Large intestine (tissue), 3 donors: ENCODE measurements at regions not wholly inside any gene's neighbourhood (a gene's known extent, or its start where the extent isn't known, plus 50 kb on each side); places are given as distances from the start of the nearest gene placed in this dataset.

ENCODE experiments used
- DNase-seq, 2 donors: peaks; one replicate each; pipeline versions ENCODE4 v3.0.0 to v3.0.0-alpha.2; 2013
- H3K27ac ChIP-seq: one replicate; pipeline ENCODE4 v1.5.1; 2013; ENCODE audit warnings: low read length
- H3K27me3 ChIP-seq: 2 replicates; pipeline ENCODE4 v1.6.1; 2013; ENCODE audit warnings: low read length; ENCODE audit not compliant: control insufficient read depth, insufficient read depth
- H3K36me3 ChIP-seq: 2 replicates; pipeline ENCODE4 v1.6.1; 2013; ENCODE audit warnings: low read length; ENCODE audit not compliant: control insufficient read depth, insufficient read depth
- H3K4me1 ChIP-seq: one replicate; pipeline ENCODE4 v1.6.1; 2013; ENCODE audit warnings: low read length; ENCODE audit not compliant: control insufficient read depth, insufficient read depth
- H3K4me3 ChIP-seq: one replicate; pipeline ENCODE4 v1.5.1; 2013; ENCODE audit warnings: low read length
- H3K9me3 ChIP-seq: one replicate; pipeline ENCODE4 v1.6.1; 2013; ENCODE audit warnings: mild to moderate bottlenecking, low read depth, low read length, moderate library complexity; ENCODE audit not compliant: control insufficient read depth
- WGBS: methylation state at CpG from one replicate; pipeline ENCODE4 v1.1.5; 2013; ENCODE audit warnings: low lambda C conversion rate; ENCODE audit not compliant: insufficient coverage; 5-methylcytosine and 5-hydroxymethylcytosine counted together

DNA sequence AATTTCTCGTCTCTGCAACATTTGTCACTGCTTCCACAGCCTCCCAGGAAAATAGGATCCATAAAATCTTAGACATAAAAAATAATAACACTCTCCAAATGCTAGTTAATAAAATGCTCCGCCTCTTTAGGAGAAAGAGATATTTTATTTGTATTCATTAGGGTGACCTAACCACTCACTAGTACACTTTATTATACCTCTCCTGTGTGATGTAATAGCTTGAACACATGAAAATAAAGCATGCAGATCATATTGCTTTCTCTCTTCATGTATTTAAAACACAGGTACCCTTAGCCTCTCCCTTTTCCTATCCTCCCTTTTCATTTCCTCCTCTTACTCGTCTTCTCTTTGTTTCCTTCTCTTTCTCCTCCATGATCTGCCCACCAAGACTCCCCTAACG is 694.2 kb downstream of the EPHA4 start:
- Histone ChIP-seq H3K9me3 (no peaks in the 10 kb centered on the region), H3K4me1 (no peaks in the 10 kb centered on the region), H3K36me3 (no peaks in the 10 kb centered on the region)

DNA sequence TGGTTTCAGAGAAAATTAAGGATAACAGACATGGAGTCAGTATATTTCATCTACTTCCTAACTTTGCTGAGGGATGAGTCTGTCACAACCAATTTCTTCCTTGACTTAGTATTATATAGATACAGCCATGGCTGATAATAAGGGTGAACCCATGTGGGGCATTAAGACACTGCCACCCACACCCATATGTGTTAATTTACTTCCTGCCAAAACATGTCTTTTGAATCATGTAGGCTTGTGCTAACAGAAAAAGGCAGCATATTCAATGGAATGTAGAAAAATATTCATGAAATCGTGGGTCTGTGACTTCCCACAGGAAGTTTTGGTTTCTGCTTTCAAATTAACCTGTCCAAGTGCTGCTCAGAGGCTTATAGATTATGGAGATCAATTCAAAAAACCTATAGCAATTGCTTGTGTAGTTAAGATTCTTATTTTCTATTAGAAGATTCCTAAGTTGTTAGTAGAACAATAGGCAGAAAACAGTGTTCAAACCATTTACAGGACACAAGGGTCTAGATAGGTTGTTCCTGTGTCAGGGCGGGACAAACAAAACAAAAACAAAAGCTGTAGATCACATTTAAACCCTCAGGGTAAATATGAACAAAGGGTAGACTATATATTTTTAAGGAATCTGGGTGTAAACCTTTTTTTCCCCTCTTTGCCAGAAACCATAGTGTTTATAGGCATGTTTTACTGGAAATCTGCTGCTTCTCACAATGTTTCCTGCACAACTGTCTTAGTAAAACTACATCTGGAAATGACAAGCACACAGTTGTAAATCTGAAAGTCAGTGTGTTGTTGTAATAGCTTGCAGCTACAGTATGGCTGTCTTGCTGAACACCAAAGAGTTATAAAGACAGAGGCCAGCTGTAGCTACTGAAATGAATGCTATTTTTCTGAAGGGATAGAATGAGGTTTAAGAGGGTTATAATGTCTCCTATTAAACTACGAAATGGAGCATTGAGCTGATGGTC is 691.2 kb downstream of the EPHA4 start:
- H3K36me3 ChIP-seq, result no peaks in the 10 kb centered on the region
- no peak overlapping the region for H3K27ac ChIP-seq
- 90% methylated on average over 2 of the region's 3 CpGs for WGBS
- DNase-seq, result no peak
- H3K9me3 ChIP-seq, result no peaks in the 10 kb centered on the region
- H3K4me3 ChIP-seq, result no peak overlapping the region
- no peaks in the 10 kb centered on the region for H3K27me3 ChIP-seq
- no peaks in the 10 kb centered on the region for H3K4me1 ChIP-seq

More for the DNA sequence above, 694.2 kb downstream of the EPHA4 start:
- 85% methylated on average over 3 of the region's 4 CpGs for WGBS
- DNase-seq, result no peak
- no peak overlapping the region for H3K27ac ChIP-seq
- H3K27me3 ChIP-seq, result no peaks in the 10 kb centered on the region
- no peak overlapping the region for H3K4me3 ChIP-seq

DNA sequence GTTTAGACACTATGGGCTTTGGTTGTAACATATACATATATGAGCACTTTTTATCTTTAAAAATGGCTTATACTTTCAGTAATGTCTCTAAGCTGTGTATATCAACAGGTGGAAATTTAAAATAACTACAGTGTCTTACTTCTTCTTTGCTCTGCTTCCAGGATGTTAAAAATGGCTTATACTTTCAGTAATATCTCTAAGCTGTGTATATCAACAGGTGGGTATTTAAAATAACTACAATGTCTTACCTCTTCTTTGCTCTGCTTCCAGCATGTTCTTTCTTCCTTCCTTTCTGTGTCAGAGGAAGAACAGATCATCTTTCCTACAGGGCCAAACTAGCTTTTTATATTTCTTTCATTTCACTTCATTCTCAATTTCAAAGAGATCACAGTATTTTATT is 689.6 kb downstream of the EPHA4 start:
- H3K27ac ChIP-seq, result no peak overlapping the region
- no peaks in the 10 kb centered on the region for H3K9me3 ChIP-seq
- no peaks in the 10 kb centered on the region for H3K4me1 ChIP-seq
- H3K4me3 ChIP-seq, result no peak overlapping the region
- H3K27me3 ChIP-seq, result no peaks in the 10 kb centered on the region
- no peaks in the 10 kb centered on the region for H3K36me3 ChIP-seq
- DNase-seq, result no peak

- no peak for DNase-seq
- H3K4me1 ChIP-seq, result no peaks in the 10 kb centered on the region
- H3K27ac ChIP-seq, result no peak overlapping the region
- no peaks in the 10 kb centered on the region for H3K36me3 ChIP-seq
- 93% methylated on average over 3 of the region's 4 CpGs for WGBS
- H3K4me3 ChIP-seq, result no peak overlapping the region
- H3K27me3 ChIP-seq, result no peaks in the 10 kb centered on the region
- no peaks in the 10 kb centered on the region for H3K9me3 ChIP-seq
Observed at GRCh38 chr2:220885593-220885992, 686.5 kb downstream of the EPHA4 start.

DNA sequence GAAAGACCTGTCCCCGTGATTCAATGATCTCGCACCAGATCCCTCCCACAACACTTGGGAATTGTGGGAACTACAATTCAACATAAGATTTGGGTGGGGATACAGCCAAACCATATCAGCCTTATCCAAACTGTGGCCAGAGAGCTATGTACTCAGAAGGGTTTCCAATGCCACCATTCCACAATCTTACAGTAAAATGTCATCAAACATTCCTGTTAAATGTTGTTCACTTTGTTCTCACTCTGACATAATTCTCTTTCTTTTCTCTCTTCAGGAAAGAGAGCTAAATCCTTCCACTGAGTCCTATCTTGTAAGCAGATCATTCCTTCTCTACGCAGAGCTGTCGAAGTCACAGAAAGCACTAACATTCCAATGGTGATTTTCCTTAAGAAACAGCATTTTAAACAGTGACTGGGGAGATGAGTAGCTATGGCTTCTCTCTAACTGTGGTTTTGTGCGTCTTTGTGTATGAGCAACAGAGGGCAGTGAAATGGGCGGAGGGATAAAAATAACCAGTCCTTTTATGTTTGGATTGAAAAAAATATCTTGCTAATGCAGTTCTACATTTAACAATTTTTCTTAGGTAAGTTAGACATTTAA is 684.7 kb downstream of the EPHA4 start:
- Histone ChIP-seq H3K9me3 (no peaks in the 10 kb centered on the region), H3K4me3 (no peak overlapping the region), H3K36me3 (no peaks in the 10 kb centered on the region), H3K27me3 (no peaks in the 10 kb centered on the region), H3K27ac (no peak overlapping the region), H3K4me1 (no peaks in the 10 kb centered on the region)
- WGBS, result no CpG with 5 or more reads among the region's 6 CpGs
- DNase-seq, result no peak

- H3K27ac ChIP-seq, result no peak overlapping the region
- H3K27me3 ChIP-seq, result no peaks in the 10 kb centered on the region
- no peaks in the 10 kb centered on the region for H3K36me3 ChIP-seq
- H3K4me3 ChIP-seq, result no peak overlapping the region
- no peak for DNase-seq
- 50% methylated on average over 6 of the region's 6 CpGs for WGBS
- no peaks in the 10 kb centered on the region for H3K4me1 ChIP-seq
- H3K9me3 ChIP-seq, result no peaks in the 10 kb centered on the region
Observed at GRCh38 chr2:220887876-220888275, 684.2 kb downstream of the EPHA4 start.

- no peaks in the 10 kb centered on the region for H3K4me1 ChIP-seq
- 89% methylated on average over 3 of the region's 3 CpGs for WGBS
- DNase-seq, result no peak
Observed at GRCh38 chr2:220890931-220891330, 681.2 kb downstream of the EPHA4 start.

DNA sequence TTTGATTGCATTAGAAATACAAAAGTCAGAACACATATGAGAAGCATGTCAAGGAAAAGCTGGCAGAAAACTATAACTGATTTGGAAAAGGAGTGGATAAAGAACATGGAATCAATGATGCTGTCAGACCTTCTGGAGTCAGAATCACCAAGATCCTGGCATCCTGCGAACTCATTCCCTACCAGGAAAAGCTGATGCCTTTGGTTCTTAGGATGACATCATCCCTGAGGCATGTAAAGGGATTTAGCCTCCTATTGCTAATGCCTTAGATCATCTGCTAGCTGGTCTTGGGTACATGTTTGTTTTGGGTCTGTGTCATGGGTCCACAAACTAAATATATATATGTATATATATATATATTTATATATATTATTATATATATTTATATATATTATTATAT is 680.7 kb downstream of the EPHA4 start:
- H3K27me3 ChIP-seq, result no peaks in the 10 kb centered on the region
- no CpG with 5 or more reads among the region's 1 CpG for WGBS
- no peak overlapping the region for H3K27ac ChIP-seq
- H3K9me3 ChIP-seq, result no peaks in the 10 kb centered on the region
- DNase-seq, result no peak
- no peaks in the 10 kb centered on the region for H3K4me1 ChIP-seq
- H3K4me3 ChIP-seq, result no peak overlapping the region
- no peaks in the 10 kb centered on the region for H3K36me3 ChIP-seq

More at GRCh38 chr2:220890931-220891330, 681.2 kb downstream of the EPHA4 start:
- H3K36me3 ChIP-seq, result no peaks in the 10 kb centered on the region
- H3K4me3 ChIP-seq, result no peak overlapping the region
- H3K27me3 ChIP-seq, result no peaks in the 10 kb centered on the region
- H3K9me3 ChIP-seq, result no peaks in the 10 kb centered on the region
- H3K27ac ChIP-seq, result no peak overlapping the region

- no peaks in the 10 kb centered on the region for H3K9me3 ChIP-seq
- no peaks in the 10 kb centered on the region for H3K36me3 ChIP-seq
- WGBS, result 89% methylated on average over 2 of the region's 5 CpGs
- H3K4me3 ChIP-seq, result no peak overlapping the region
- no peak overlapping the region for H3K27ac ChIP-seq
- H3K4me1 ChIP-seq, result no peaks in the 10 kb centered on the region
- no peaks in the 10 kb centered on the region for H3K27me3 ChIP-seq
- DNase-seq, result no peak
Observed at GRCh38 chr2:220892018-220892634, 680.0 kb downstream of the EPHA4 start.

DNA sequence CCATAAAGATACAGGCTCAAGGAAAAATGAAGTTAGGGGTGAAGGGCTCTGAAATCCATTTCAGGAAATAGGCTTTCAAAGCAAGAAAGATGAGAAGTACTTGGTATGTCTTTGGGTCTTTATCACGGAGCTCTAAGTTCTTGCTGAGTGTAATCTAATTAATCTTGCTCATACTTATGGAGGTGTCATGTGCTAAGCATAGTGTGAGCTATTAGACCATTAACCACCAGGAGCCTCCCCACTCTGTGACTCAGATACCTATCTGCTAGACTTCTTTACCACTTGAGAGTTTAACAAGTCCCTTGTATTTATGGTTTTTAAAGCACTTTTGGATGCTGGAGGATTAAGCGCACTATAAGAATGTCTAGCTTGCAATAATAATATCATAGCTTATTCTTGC is 678.7 kb downstream of the EPHA4 start:
- no CpG with 5 or more reads among the region's 2 CpGs for WGBS
- peak in 1 of 2 donors; percentile 30 for DNase-seq
- H3K27ac ChIP-seq, result no peak overlapping the region

More for the DNA sequence above, 678.7 kb downstream of the EPHA4 start:
- no peaks in the 10 kb centered on the region for H3K27me3 ChIP-seq
- no peaks in the 10 kb centered on the region for H3K9me3 ChIP-seq
- no peak overlapping the region for H3K4me3 ChIP-seq
- no peaks in the 10 kb centered on the region for H3K36me3 ChIP-seq
- no peaks in the 10 kb centered on the region for H3K4me1 ChIP-seq
